Renal cortical epithelial cell (primary cell): ENCODE measurements at regions not wholly inside any gene's neighbourhood (a gene's known extent, or its start where the extent isn't known, plus 50 kb on each side); places are given as distances from the start of the nearest gene placed in this dataset.
A peak's percentile ranks its signal among the peaks of the same experiment; 100 is the strongest.

Experiments
- DNase-seq: peaks from one replicate; pipeline ENCODE4 v3.0.0-alpha.2; 2011; ENCODE audit warnings: low read depth

GRCh38 chr2:209367075-209367747 is 56.6 kb upstream of the MAP2 start:
- DNase-seq, result peak; percentile 31

DNA sequence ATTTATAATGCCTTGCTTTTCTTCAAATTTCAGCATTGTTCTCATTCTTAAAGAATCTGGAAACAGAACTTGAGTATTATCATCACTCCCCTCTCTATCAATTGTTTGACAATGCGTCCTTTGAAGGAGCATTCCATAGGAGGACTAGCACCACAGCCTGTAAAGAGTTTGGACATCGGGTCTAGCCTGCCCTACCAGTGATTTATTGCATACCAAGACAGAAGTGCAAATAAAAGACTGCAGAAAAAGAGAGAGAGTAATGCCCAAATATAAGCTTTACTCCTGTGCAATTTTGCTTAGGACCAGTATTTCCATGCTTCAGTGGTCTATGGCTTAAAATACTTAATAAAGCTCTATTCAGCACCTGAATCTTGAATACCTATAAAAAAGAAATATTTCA is 55.4 kb upstream of the MAP2 start:
- no peak for DNase-seq

GRCh38 chr2:209368914-209369313 is 54.9 kb upstream of the MAP2 start:
- DNase-seq, result peak; percentile 97

GRCh38 chr2:209369656-209370055 is 54.2 kb upstream of the MAP2 start:
- no peak for DNase-seq

DNA sequence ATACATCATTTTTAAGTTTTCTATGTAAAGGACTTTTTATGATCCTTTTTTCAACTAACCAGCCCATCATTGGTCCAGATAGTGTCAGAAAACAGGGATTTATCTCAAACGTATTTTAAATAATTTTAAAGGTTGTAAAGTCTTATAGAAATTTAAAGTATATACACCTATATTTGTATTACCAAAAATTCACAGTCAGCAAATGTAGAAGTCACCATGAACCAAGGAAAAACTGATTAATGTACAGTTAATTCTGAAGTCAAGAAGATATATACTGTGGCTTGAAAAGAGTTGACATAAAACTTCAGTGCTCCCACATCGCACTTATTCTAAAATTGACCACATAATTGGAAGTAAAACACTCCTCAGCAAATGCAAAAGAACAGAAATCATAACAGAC is 52.4 kb upstream of the MAP2 start:
- no peak for DNase-seq
